HepG2 (cell line): ENCODE measurements at regions not wholly inside any gene's neighbourhood (a gene's known extent, or its start where the extent isn't known, plus 50 kb on each side); places are given as distances from the start of the nearest gene placed in this dataset.

Experiments used
- BORCS8-MEF2B ChIP-seq: sonication (generic); formaldehyde crosslinking; IDR thresholded peaks from 2 replicates; pipeline ENCODE4 v1.8.0; 2022; ENCODE audit warnings: mild to moderate bottlenecking, missing genetic modification reagents
- CHD2 ChIP-seq: IDR thresholded peaks from 2 replicates; pipeline ENCODE4 v1.6.1; 2011; ENCODE audit warnings: low read depth, low read length, improper control_type of control experiment
- DRAP1 ChIP-seq: IDR thresholded peaks from 2 replicates; pipeline ENCODE4 v1.6.1; 2016; ENCODE audit warnings: missing genetic modification reagents, missing compliant biosample characterization
- DZIP1 ChIP-seq: sonication (generic); formaldehyde crosslinking; IDR thresholded peaks from 2 replicates; pipeline ENCODE4 v1.5.0; 2020; ENCODE audit warnings: mild to moderate bottlenecking, missing genetic modification reagents
- IKZF5 ChIP-seq: IDR thresholded peaks from 2 replicates; pipeline ENCODE4 v1.6.1; 2018; ENCODE audit warnings: missing genetic modification reagents, mild to moderate bottlenecking, missing compliant biosample characterization
- KAT8 ChIP-seq: IDR thresholded peaks from 2 replicates; pipeline ENCODE4 v1.6.1; 2016; ENCODE audit warnings: missing genetic modification reagents, missing compliant biosample characterization
- PRDM4 ChIP-seq: sonication (generic); formaldehyde crosslinking; IDR thresholded peaks from 2 replicates; pipeline ENCODE4 v1.9.0; 2021; ENCODE audit warnings: missing genetic modification reagents, borderline replicate concordance
- SMC3 ChIP-seq: IDR thresholded peaks from 2 replicates; pipeline ENCODE4 v1.6.1; 2011; ENCODE audit warnings: low read length, improper control_type of control experiment
- THAP9 ChIP-seq: sonication (generic); formaldehyde crosslinking; IDR thresholded peaks from 2 replicates; pipeline ENCODE4; 2020; ENCODE audit warnings: missing genetic modification reagents, mild to moderate bottlenecking, borderline replicate concordance
- ZFP82 ChIP-seq: sonication (generic); formaldehyde crosslinking; IDR thresholded peaks from 2 replicates; pipeline ENCODE4 v1.5.1; 2020; ENCODE audit warnings: mild to moderate bottlenecking, missing genetic modification reagents, borderline replicate concordance
- ZNF101 ChIP-seq: sonication (generic); formaldehyde crosslinking; IDR thresholded peaks from 2 replicates; pipeline ENCODE4 v1.4.0; 2020; ENCODE audit warnings: mild to moderate bottlenecking, low read depth, missing genetic modification reagents, borderline replicate concordance
- ZNF207 ChIP-seq: fragments of 450-650 bp; IDR thresholded peaks from 2 replicates; pipeline ENCODE4 v1.6.1; 2016; ENCODE audit warnings: antibody characterized with exemption, borderline replicate concordance
- ZNF781 ChIP-seq: sonication (generic); formaldehyde crosslinking; IDR thresholded peaks from 2 replicates; pipeline ENCODE4 v1.5.1; 2020; ENCODE audit warnings: borderline replicate concordance, mild to moderate bottlenecking, missing genetic modification reagents; ENCODE audit errors: not compliant biosample characterization

- no peak for TF ChIP-seq ZNF781 (CRISPR knock-in tag)
- no peak for TF ChIP-seq CHD2
- TF ChIP-seq ZNF207, result no peak
- TF ChIP-seq DRAP1, result 0 out of 2 replicates have a peak, but pooled peaks have one; percentile 9
- no peak for TF ChIP-seq ZFP82 (CRISPR knock-in tag)
- no peak; the same call in 1 of the 2 replicates for TF ChIP-seq IKZF5 (CRISPR knock-in tag)
- no peak for TF ChIP-seq THAP9
- no peak for TF ChIP-seq ZNF101 (CRISPR knock-in tag)
- no peak for TF ChIP-seq DZIP1
- TF ChIP-seq KAT8 (CRISPR knock-in tag), result no peak
- TF ChIP-seq SMC3, result no peak
- TF ChIP-seq PRDM4, result no peak
- 0 out of 2 replicates have a peak, but pooled peaks have one; percentile 51 for TF ChIP-seq BORCS8-MEF2B (CRISPR knock-in tag)
Observed at GRCh38 chr17:72569148-72569946, 448.5 kb downstream of the SOX9 start (continued).
